NCI-H2227 (cell line): ENCODE measurements at regions not wholly inside any gene's neighbourhood (a gene's known extent, or its start where the extent isn't known, plus 50 kb on each side); places are given as distances from the start of the nearest gene placed in this dataset.

Experiments
- DNase-seq: peaks from one replicate; lab custom pipeline; 2025; ENCODE audit not compliant: unreplicated experiment; lab: John Stamatoyannopoulos, UW

DNA sequence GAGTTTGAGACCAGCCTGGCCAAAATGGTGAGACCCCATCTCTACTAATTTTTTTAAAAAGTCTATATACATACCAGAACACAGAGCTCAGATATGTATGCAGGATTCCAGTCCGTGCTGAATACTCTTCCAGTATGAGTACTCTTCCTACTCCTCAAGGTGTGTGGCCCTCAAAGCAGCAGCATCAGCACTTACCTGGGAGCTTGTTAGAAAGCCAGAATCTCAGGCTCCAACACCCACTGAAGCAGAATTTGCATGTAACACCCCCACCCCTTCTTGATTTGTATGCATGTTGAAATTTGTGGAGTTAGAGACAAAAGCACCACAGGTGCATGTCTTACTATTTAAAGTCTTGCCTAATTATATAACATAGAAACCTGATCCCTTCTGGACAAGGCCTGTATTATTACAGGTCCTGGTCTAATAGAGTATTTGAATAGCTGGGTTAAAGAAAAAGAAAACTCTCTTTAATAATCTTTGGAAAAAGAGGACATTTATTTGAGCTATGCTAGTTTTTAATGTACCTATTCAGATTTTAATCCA, 50.3 kb upstream of the NFE2L2 start:
- DNase-seq: no peak

DNA sequence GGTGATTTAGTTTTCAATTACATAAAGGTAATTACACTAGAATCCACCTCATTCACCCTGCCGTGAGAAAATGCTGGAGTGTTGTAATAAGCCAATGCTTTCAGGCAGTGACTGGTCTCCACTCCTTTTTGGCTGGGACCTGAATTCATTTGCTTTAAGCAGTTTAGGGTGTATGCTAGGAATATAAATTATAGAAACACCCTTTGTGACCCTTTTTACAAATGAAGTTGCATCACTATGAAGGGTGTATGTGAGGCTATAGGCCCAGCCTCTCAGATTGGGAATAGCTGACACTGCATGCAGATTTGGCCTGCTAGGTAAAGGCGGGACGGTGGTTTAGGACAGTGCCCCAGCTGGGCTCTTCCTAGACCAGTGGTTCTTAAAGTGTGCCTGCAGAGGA, 50.8 kb upstream of the NFE2L2 start:
- DNase-seq: no peak

DNA sequence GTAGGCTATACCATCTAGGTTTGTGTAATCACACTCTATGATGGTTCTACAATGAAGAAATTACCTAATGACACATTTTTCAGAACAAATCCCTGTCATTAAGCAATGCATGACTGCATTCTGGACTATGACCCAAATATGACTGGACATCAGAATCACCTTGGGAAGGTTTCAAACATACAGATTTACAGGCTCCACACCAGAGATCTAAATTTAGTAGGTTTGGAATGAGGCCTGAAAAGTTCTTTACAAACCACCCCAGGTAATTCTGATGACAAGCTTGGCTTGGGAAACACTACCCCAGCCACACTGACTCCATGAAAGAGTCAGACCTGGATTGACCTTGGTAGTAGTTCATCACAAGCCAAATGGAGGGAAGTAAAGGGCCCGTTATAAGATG, 52.2 kb upstream of the NFE2L2 start:
- no peak for DNase-seq

DNA sequence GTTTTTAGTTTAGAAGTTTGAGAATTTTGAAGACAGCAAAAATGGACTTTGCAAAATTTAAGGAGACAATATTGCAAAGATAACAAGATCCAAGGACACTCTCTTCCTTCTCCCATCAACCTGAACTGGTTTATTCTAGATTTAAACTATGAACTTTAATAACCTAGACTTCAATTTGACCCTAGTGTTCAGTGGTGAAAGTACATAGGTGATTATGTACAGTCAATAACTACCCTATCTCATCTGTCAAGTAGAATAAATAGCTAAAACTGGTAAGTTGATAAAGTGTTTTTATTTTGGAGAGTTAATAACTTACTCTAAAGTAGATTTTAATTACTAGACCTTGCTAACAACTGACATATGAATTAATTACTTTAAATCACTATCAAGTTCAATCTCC, 52.9 kb upstream of the NFE2L2 start:
- no peak for DNase-seq

DNA sequence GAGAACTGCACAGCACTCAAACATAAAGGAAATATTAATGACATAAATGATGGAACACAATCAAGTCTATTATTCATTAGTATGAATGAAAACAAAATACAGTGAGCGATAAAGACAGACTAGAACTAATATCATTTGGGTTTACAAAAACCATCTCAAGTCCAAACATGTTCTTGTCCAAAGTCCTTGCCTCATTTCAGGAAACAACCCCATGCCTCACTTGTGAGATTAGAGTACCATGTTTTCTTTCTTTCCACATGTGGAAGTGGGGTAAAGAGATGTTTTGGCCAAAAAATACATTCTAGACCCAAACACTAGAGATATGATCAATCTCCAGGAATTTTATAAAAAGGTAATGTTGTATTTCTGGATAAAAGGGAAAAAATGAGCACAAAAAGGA, 53.3 kb upstream of the NFE2L2 start:
- DNase-seq: no peak

DNA sequence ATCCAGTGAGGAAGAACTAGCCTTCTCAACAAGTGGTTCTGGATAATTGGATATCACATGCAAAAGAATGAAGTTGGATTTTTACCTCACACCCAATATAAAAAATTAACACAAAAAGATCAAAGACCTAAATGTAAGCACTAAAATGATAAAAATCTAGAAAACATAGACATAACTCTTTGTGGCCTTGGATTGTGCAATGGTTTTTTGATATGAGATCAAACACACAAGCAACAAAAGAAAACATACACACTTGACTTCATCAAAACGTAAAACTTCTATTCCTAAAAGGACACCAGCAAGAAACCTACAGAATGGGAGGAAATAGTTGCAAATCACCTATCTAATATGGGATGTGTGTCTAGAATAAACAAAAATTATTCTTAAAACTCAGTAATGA, 54.1 kb upstream of the NFE2L2 start:
- no peak for DNase-seq

DNA sequence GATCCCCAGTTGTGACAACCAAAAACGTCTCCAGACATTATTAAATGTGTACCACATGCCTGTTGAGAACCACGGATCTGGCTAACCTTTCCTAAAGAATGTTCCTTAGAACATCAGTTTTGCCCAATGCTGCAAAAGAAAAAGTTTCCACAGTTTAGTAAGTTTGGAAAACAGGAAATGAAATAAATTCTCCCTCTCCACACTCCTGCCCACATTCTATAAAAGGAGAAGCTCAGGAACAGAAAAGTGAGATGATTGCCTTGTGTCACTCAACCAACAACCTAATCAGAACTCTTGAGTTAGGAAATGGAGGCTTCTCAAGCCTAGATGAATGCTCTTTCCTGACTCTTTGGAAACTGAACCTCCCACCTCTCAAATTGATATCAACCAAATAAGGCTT, 56.1 kb upstream of the NFE2L2 start:
- no peak for DNase-seq

DNA sequence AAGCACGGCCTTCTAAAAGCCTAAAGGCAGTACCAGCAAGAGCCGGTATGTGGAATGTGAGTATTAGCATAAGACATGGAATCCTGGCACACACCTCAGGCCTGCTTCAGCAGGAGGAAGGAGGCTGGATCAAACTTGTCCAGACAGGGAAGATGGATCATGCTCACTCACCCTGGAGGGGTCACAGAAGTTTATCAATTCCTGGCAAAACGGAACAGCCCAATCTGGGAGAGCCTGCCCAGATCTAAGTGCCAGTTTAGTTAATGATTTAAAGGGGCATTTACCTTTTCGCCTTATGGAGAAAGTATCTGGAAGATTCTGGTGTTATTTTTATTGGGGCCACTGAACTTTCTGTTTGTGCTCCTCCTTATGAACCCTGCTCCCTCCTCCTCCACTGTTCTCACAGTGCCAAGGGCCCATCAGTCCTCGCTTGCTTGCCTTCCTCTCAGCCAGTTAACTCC, 58.3 kb upstream of the NFE2L2 start:
- no peak for DNase-seq

DNA sequence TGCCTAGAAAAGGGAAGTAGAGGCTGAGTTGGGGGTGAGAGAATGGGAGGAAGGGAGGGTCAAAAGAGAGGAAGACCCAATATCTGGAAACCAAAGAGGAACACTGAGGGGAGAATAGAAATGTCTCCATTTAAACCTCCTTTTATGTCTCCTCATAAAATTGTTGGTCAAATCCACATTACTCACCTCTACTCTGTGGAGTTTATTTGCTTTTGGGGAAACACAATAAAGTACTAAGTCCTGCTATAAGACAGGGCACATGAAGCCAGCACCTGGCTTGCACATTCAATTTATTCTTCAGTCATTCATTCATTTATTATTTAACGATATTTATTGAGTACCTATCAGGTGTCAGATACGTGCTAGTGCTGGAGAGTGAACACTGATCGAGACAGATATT, 60.3 kb upstream of the NFE2L2 start:
- DNase-seq: no peak

DNA sequence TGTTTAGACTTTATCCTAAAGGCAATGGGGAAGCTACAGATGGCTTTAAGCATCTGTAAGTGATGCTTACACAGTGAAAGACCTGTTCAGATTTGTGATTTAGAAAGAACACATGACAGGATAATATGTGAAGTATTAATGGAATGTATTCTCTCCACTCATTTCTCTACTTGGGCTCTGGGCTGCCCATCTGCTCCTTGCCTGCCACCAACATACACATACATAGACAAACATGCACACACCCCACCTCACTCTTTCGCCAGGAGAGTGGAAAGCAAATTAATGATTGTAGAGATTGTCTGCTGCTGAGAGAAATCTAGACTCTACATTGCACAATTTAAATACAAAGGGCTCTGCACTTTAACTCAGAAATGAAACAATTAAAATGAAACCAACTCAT, 61.0 kb upstream of the NFE2L2 start:
- DNase-seq: no peak

DNA sequence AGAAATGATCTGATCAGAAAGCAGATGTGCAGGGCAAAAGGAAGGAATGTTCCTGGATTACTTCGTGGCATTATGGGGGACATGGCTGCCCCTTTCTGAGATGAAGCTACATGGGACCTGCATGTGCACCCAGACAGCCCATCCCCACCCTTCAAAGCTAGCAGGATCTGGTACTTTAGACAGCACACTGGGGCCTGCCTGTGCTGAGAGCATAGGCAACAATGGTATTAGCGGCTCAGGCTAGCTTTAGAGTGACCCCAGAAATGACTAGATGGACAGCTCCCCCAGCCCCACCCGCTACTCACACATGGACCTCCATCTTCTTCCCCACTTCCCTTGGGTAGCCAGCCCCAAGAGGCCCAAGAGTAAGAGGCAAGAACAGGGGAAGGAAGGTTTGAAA, 61.5 kb upstream of the NFE2L2 start:
- no peak for DNase-seq

DNA sequence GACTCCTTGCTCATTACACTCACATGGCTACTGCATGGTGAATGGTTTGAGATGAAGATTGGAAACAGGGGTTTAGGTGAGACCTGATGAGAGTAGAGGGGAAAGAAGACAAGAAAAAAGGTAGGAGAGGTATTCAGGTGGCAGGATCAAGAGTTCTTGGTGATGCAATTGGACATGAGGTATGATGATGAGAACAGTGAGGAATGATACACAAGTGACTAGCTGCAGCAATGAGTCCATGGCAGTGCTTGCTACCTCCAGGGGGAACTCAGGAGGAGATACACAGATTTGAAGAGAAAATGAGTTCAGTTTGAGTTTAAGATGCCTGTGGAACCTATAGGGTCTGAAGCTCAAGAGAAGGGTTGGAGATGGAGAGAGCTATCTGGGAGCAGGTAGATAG, 62.1 kb upstream of the NFE2L2 start:
- DNase-seq: no peak

DNA sequence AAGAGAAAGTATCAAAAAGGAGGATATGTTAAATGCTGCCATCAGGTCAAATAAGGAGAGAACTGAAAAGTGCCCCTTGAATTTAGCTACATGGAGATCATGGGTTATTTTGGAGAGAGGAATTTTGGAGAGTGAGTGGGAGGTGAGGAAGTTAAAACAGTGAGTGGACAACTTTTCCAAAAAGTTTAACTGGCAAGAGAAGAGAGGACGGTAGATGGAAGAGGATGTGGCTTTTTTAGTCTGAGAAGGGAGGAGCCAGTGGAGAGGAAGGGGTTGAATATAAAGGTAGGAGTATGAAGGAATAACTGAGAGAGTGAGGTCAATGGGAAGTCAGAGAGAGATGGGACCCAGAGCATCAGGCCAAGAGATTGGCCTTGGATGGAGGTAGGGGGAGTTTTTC, 62.5 kb upstream of the NFE2L2 start:
- no peak for DNase-seq

DNA sequence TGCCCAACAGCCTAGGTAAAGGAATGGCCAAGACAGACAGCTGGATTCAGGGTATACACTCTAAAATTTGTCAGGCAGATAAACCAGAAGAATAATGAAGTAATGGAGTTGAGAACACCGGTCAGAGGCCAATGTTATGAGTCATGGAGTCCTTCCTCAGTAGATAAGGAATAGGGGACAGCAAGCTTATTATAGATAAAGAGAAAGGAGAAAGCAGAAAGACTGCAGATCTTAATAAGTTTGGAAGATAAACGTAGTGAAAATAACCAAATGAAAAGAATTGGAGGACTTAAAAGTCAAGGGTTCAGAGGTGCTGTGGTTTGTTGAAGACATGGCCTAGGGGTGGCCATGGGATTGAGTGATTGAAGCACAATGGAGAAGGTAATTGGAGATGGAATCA, 63.5 kb upstream of the NFE2L2 start:
- DNase-seq: no peak

DNA sequence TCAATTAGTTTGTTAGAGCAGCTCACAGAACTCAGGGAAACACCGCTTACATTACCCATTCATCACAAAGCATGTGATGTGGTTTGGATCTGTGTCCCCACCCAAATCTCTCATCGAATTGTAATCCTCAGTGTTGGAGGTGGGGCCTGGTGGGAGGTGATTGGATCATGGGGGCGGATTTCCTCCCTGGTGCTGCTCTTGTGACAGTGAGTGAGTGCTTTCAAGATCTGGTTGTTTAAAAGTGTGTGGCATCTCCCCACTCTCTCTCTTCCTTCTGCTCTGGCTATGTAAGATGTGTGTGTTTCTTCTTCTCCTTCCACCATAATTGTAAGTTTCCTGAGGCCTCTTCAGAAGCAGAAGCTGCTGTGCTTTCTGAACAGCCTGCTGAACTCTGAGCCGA, 63.5 kb upstream of the AGPS start:
- DNase-seq: no peak

DNA sequence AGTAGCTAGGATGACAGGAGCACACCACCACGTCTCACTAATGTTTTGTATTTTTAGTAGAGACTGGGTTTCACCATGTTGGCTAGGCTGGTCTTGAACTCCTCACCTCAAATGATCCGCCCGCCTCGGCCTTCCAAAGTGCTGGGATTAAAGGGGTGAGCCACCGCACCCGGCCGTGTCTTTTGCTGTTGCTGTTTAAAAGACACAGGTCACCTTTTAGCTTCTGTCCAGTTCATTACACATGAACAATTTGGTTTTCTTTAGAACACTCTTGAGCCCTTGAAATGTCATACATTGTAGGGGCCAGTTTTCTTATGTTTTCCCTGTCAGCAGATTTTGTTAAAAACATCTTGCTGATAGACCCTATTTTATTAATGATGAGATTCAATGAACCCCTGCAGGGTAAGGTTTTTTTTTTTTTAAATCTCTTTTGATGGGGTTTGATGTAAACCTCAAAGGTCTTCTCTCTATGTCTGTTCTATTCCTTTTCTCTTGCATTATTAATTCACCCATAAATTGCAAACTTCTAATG, 61.0 kb upstream of the AGPS start:
- DNase-seq: no peak

DNA sequence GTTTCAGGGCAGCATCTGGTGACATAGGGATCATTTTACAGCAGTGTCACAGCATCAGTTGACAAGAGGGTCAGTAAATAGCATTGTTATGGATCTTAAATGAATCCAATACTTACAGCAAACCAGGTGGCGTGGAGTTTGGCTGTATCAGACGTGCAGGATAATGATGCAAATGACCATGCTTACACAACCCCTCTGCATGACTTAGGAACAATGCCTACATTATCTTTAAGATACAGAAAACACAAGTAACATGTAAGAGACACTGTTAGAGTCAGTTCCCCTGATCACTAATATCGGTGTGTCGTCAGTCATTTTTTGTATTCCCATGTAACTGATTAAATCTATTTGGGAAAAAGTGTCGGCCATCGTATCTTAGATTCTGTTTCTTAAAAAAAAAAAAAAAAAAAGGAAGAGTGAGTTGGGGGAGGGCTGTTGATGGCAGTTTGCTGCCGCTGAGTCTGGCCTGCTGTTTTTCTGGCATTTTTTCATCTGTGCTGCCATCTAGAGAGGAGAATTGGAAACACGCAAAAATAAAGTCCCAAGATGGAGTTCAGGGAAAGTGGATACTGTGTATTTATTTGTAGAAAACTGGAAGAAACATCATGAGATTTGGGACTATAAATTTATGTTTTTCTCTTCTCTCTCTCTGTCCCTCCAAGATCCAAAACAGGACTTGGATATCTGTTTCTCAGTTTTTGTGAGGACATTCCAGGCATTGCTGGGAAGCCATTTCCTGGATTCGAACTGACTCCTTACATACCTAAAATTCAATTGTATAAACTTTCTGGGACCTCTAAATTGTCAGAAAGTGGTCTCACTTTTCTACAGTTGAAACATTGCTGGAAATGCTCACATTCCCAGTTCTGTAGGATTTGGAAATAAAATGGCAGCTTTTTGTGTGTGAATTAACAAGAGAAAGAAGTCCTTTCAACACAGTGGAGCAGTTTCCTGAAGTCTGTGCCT, 60.3 kb upstream of the AGPS start:
- peak; percentile 87 for DNase-seq

DNA sequence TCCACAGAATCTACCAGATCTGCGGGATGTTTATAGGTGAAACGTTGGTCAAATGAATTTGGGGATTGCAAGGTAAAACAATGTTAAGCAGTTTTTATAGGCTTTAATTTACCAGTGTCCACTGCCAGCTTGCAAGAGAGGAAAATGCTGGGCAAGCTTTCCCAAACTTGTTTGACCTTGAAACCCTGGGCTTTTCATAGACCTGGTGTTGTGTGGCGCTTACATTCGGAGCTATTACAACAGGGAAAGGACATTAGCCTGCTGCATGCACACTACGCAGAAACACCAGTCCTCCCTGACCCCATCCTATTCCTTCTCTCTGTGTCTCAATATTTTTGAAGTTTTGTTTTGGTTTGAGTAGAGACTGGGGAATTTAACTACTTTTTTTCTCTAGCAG, 59.6 kb upstream of the AGPS start:
- no peak for DNase-seq

DNA sequence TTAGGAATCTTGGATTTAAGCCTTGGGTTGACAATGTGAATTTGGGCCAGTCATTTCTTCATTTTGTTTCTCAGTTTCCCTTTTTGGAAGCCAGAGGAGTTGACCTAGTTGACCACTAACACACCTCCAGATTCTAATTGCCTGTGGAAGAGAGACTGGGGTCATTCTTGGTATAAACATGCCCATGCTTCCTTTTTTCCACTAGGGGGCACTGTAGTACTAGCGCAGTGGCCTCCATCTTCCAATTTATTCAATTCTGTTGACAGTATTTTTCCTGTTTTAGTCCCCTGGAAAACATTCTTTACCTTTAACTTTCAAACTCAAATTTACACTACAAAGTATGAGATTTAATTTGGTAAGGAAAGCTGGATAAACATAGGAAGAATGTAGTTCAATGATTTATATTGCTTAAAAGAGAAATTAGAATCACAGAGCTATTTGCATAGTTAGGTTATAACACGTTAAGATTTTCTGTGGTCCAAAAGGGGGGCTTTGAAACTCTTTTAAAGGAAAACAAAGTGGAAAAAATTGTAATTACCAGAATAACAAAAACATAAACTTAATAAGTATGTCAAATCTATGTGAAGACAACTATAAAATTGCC, 57.5 kb upstream of the AGPS start:
- peak; percentile 83 for DNase-seq

DNA sequence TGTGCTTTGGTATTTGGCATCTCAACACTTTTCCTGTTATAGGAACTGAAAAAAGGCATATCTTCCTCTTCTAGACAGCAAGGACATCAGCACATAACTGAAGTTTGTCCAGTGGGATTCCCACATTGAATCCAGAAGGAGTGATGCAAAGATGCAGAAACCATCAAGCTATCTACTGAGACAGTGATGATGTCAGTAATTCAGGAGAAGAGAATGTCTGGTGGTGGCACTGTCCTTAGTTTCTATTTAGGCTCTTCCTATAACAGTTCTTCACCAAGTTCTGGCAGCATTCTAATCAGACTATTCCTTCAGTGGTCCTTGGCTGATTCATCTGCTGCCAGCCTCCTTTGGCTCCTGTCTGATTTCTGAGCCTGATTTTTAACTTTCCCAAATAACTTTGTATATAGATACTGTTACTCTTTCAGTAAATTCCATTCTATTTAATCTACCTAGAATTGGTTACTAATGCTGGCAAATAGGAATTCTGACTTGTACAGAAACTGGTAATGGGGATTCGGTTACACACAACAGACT, 56.6 kb upstream of the AGPS start:
- DNase-seq: no peak

DNA sequence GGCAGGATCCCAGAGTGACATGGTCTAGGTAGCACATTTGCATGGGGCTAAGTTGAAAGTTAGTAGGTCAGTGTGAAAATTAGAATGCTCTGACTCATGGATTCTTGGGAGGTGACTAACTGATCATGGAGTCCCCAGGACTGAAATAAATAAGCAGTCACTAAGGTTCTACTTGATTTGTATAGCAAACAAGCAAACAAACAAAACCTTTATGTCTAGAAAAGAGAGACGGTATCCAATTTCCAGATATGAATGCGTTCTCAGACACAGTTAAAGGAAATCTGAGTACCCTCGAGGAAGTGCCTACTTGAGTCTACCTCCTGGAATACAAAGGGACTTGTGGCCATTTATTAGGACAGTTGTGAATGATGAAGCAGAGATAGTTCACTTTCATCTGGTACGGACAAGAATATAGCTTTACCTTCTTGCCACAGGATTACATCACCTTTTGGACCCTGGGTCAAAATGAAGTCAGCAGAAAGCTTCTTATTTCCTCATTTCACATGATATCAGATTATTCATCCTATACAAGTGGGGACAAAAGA, 54.3 kb upstream of the AGPS start:
- DNase-seq: no peak

DNA sequence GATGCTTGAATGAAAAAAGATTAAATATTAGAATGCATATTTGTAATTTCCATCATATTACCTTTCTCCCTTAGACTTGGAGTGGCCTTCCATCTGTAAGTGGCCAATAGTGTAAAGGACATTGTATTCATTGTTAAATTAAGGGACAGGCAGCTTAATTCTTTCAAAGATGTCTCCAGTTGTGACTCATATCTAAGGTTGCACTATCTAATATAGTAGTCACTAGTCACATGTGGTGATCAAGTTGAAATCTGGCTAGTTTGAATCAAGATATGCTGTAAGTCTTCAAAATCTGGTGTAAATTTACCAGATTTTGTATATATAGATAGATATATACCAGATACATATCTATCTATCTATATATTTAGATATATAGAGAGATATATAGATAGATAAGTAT, 52.4 kb upstream of the AGPS start:
- DNase-seq: no peak
